ENCODE measurements at regions not wholly inside any gene's neighbourhood (a gene's known extent, or its start where the extent isn't known, plus 50 kb on each side); places are given as distances from the start of the nearest gene placed in this dataset.

GRCh38 chr4:44056721-44057151 is 391.9 kb downstream of the KCTD8 start:
- no peaks in the 10 kb centered on the region for H3K27me3 ChIP-seq
- no peak overlapping the region for H3K27ac ChIP-seq
- 18 to 21% methylated on average over 6 of the region's 6 CpGs for WGBS, 2 donors
- FAIRE-seq (no peak), ATAC-seq (no peak), DNase-seq (no peak)
- TF ChIP-seq CTCF (IDR thresholded peaks at IDR 0.05): no peak
- H3K36me3 ChIP-seq: no peaks in the 10 kb centered on the region
- H3K4me1 ChIP-seq: no peaks in the 10 kb centered on the region
- H3K4me3 ChIP-seq: no peak overlapping the region
- intact Hi-C loops (cut with DNase I): no loop called here
- H3K9me3 ChIP-seq: no peaks in the 10 kb centered on the region

GRCh38 chr4:44070843-44071242 is 377.8 kb downstream of the KCTD8 start:
- TF ChIP-seq CTCF (IDR thresholded peaks at IDR 0.05): no peak
- no peaks in the 10 kb centered on the region for H3K36me3 ChIP-seq
- FAIRE-seq (no peak), ATAC-seq (no peak), DNase-seq (peak in 1 of 6 donors; percentile 46)
- no peaks in the 10 kb centered on the region for H3K4me1 ChIP-seq
- intact Hi-C loops (cut with DNase I): no loop called here
- no peaks in the 10 kb centered on the region for H3K9me3 ChIP-seq
- H3K27me3 ChIP-seq: no peaks in the 10 kb centered on the region
- no peak overlapping the region for H3K27ac ChIP-seq
- no peak overlapping the region for H3K4me3 ChIP-seq
- 58 to 64% methylated on average over 6 of the region's 6 CpGs for WGBS, 2 donors

- peak in 1 of 6 donors; percentile 43 for DNase-seq
- Histone ChIP-seq H3K9me3 (no peaks in the 10 kb centered on the region), H3K36me3 (no peaks in the 10 kb centered on the region), H3K27ac (no peak overlapping the region), H3K4me3 (no peak overlapping the region), H3K27me3 (no peaks in the 10 kb centered on the region), H3K4me1 (no peaks in the 10 kb centered on the region)
- no peak for ATAC-seq
- no peak for TF ChIP-seq CTCF (IDR thresholded peaks at IDR 0.05)
- 59 to 72% methylated on average over 12 of the region's 12 CpGs for WGBS, 2 donors
- no peak for FAIRE-seq
- intact Hi-C loops (cut with DNase I): no loop called here
These were observed 376.4 kb downstream of the KCTD8 start for GRCh38 chr4:44071959-44072955.

GRCh38 chr4:44086753-44087152 is 361.9 kb downstream of the KCTD8 start:
- no peak overlapping the region for H3K4me3 ChIP-seq
- no peaks in the 10 kb centered on the region for H3K4me1 ChIP-seq
- FAIRE-seq (no peak), DNase-seq (no peak), ATAC-seq (no peak)
- intact Hi-C loops (cut with DNase I): no loop called here
- no peak for TF ChIP-seq CTCF (IDR thresholded peaks at IDR 0.05)
- H3K27ac ChIP-seq: no peak overlapping the region
- no peaks in the 10 kb centered on the region for H3K27me3 ChIP-seq
- H3K9me3 ChIP-seq: peaks cover 0 to 3% (median 0%) of the 10 kb centered on the region in 4 donors
- H3K36me3 ChIP-seq: no peaks in the 10 kb centered on the region

- DNase-seq (no peak), FAIRE-seq (no peak), ATAC-seq (no peak)
- no peaks in the 10 kb centered on the region for H3K36me3 ChIP-seq
- no peak overlapping the region for H3K27ac ChIP-seq
- no peaks in the 10 kb centered on the region for H3K9me3 ChIP-seq
- no peak for TF ChIP-seq CTCF (IDR thresholded peaks at IDR 0.05)
- H3K4me1 ChIP-seq: no peaks in the 10 kb centered on the region
- H3K27me3 ChIP-seq: no peaks in the 10 kb centered on the region
- intact Hi-C loops (cut with DNase I): no loop called here
- H3K4me3 ChIP-seq: no peak overlapping the region
These were observed 355.2 kb downstream of the KCTD8 start for GRCh38 chr4:44093390-44093789.

All from pancreas (tissue), 10 donors.